Activated naive CD8-positive, alpha-beta T cell treated with anti-CD3 and anti-CD28 coated beads, Interleukin-2, amount 10 ng/mL, durations not matched to agents 7 days and 5 days (primary cell): ENCODE measurements at regions not wholly inside any gene's neighbourhood (a gene's known extent, or its start where the extent isn't known, plus 50 kb on each side); places are given as distances from the start of the nearest gene placed in this dataset.
A peak's percentile ranks its signal among the peaks of the same experiment; 100 is the strongest.

Source experiments
- ATAC-seq: fragments of 150-1000 bp; cut with Tn5 transposase; one replicate; pipeline ENCODE4 v1.10.0; 2021; ENCODE audit warnings: low read depth, moderate library complexity
- POLR2A ChIA-PET: fragments of 350-600 bp; sonication (Branson Sonifier 250); formaldehyde crosslinking; loops from one replicate; lab custom pipeline; 2021; ENCODE audit warnings: antibody characterized with exemption; lab: Charles Lee
- DNase-seq: peaks from one replicate; pipeline ENCODE4 v3.0.0; 2021
- H3K27ac Mint-ChIP-seq: one replicate; pipeline ENCODE4 v1.8.0; 2022; ENCODE audit warnings: mild to moderate bottlenecking, mixed read lengths
- H3K27me3 Mint-ChIP-seq: one replicate; pipeline ENCODE4 v1.8.0; 2022; ENCODE audit warnings: mild to moderate bottlenecking, moderate library complexity, mixed read lengths
- H3K36me3 Mint-ChIP-seq: one replicate; pipeline ENCODE4 v1.8.0; 2021; ENCODE audit warnings: mild to moderate bottlenecking, mixed read lengths
- H3K4me1 Mint-ChIP-seq: one replicate; pipeline ENCODE4 v1.8.0; 2021; ENCODE audit warnings: mixed read lengths
- H3K4me3 Mint-ChIP-seq: one replicate; pipeline ENCODE4 v1.8.0; 2022; ENCODE audit warnings: mild to moderate bottlenecking, moderate library complexity, mixed read lengths
- H3K9me3 Mint-ChIP-seq: one replicate; pipeline ENCODE4 v1.8.0; 2021; ENCODE audit warnings: mixed read lengths

GRCh38 chr6:150670311-150670710 is 70.6 kb downstream of the PLEKHG1 start:
- peaks cover 6% of the 10 kb centered on the region for H3K27me3 Mint-ChIP-seq
- DNase-seq (no peak), ATAC-seq (no peak)
- no peak overlapping the region for H3K27ac Mint-ChIP-seq
- POLR2A ChIA-PET, result no interaction called here
- H3K4me1 Mint-ChIP-seq, result peaks cover 12% of the 10 kb centered on the region
- H3K4me3 Mint-ChIP-seq, result no peak overlapping the region
- H3K36me3 Mint-ChIP-seq, result no peaks in the 10 kb centered on the region
- H3K9me3 Mint-ChIP-seq, result no peaks in the 10 kb centered on the region

- peaks cover 12% of the 10 kb centered on the region for H3K4me1 Mint-ChIP-seq
- H3K27ac Mint-ChIP-seq, result no peak overlapping the region
- no peak for DNase-seq
- POLR2A ChIA-PET, result no interaction called here
- peaks cover 12% of the 10 kb centered on the region for H3K27me3 Mint-ChIP-seq
- no peaks in the 10 kb centered on the region for H3K9me3 Mint-ChIP-seq
- H3K36me3 Mint-ChIP-seq, result no peaks in the 10 kb centered on the region
- ATAC-seq, result no peak
- no peak overlapping the region for H3K4me3 Mint-ChIP-seq
Measured at GRCh38 chr6:150672800-150673199, 73.1 kb downstream of the PLEKHG1 start.

GRCh38 chr6:150673720-150674346 is 74.1 kb downstream of the PLEKHG1 start:
- POLR2A ChIA-PET, result no interaction called here
- Mint-ChIP-seq H3K9me3 (no peaks in the 10 kb centered on the region), H3K4me3 (no peak overlapping the region), H3K4me1 (peaks cover 8% of the 10 kb centered on the region), H3K27me3 (peaks cover 12% of the 10 kb centered on the region), H3K27ac (peak overlapping the region; percentile 47), H3K36me3 (no peaks in the 10 kb centered on the region)
- ATAC-seq (no peak), DNase-seq (no peak)

- H3K36me3 Mint-ChIP-seq, result no peaks in the 10 kb centered on the region
- H3K9me3 Mint-ChIP-seq, result no peaks in the 10 kb centered on the region
- H3K4me3 Mint-ChIP-seq, result no peak overlapping the region
- H3K27ac Mint-ChIP-seq, result no peak overlapping the region
- ATAC-seq (no peak), DNase-seq (no peak)
- POLR2A ChIA-PET, result no interaction called here
- H3K4me1 Mint-ChIP-seq, result peaks cover 8% of the 10 kb centered on the region
- peaks cover 12% of the 10 kb centered on the region for H3K27me3 Mint-ChIP-seq
Measured at GRCh38 chr6:150676344-150676743, 76.7 kb downstream of the PLEKHG1 start.

- POLR2A ChIA-PET, result no interaction called here
- ATAC-seq (no peak), DNase-seq (no peak)
- H3K9me3 Mint-ChIP-seq, result no peaks in the 10 kb centered on the region
- no peak overlapping the region for H3K4me3 Mint-ChIP-seq
- peak overlapping the region; percentile 0 for H3K27ac Mint-ChIP-seq
- no peaks in the 10 kb centered on the region for H3K36me3 Mint-ChIP-seq
- peaks cover 8% of the 10 kb centered on the region for H3K4me1 Mint-ChIP-seq
- H3K27me3 Mint-ChIP-seq, result peaks cover 14% of the 10 kb centered on the region
Measured at GRCh38 chr6:150676772-150677171, 77.1 kb downstream of the PLEKHG1 start.

- POLR2A ChIA-PET, result no interaction called here
- H3K27me3 Mint-ChIP-seq, result peaks cover 7% of the 10 kb centered on the region
Measured at GRCh38 chr6:150680510-150680909, 80.8 kb downstream of the PLEKHG1 start.

GRCh38 chr6:150681578-150682395 is 82.1 kb downstream of the PLEKHG1 start:
- Mint-ChIP-seq H3K27me3 (peaks cover 6% of the 10 kb centered on the region), H3K9me3 (no peaks in the 10 kb centered on the region), H3K36me3 (no peaks in the 10 kb centered on the region), H3K4me1 (peaks cover 2% of the 10 kb centered on the region), H3K27ac (no peak overlapping the region), H3K4me3 (no peak overlapping the region)
- DNase-seq (no peak), ATAC-seq (no peak)
- POLR2A ChIA-PET, result no interaction called here

More at GRCh38 chr6:150680510-150680909, 80.8 kb downstream of the PLEKHG1 start:
- DNase-seq, result no peak
- Mint-ChIP-seq H3K36me3 (no peaks in the 10 kb centered on the region), H3K4me3 (no peak overlapping the region), H3K9me3 (no peaks in the 10 kb centered on the region), H3K4me1 (peaks cover 2% of the 10 kb centered on the region), H3K27ac (no peak overlapping the region)
- no peak for ATAC-seq

- Mint-ChIP-seq H3K27me3 (peaks cover 2% of the 10 kb centered on the region), H3K9me3 (no peaks in the 10 kb centered on the region), H3K36me3 (no peaks in the 10 kb centered on the region), H3K4me1 (peaks cover 2% of the 10 kb centered on the region), H3K4me3 (no peak overlapping the region), H3K27ac (no peak overlapping the region)
- POLR2A ChIA-PET, result no interaction called here
- no peak for DNase-seq
- ATAC-seq, result peak; percentile 14
Measured at GRCh38 chr6:150683320-150683719, 83.6 kb downstream of the PLEKHG1 start.

GRCh38 chr6:150684161-150684560 is 84.5 kb downstream of the PLEKHG1 start:
- no peak for DNase-seq
- H3K27ac Mint-ChIP-seq, result no peak overlapping the region
- peaks cover 2% of the 10 kb centered on the region for H3K4me1 Mint-ChIP-seq
- H3K4me3 Mint-ChIP-seq, result no peak overlapping the region
- peaks cover 2% of the 10 kb centered on the region for H3K27me3 Mint-ChIP-seq
- H3K9me3 Mint-ChIP-seq, result no peaks in the 10 kb centered on the region
- ATAC-seq, result no peak
- POLR2A ChIA-PET, result no interaction called here
- H3K36me3 Mint-ChIP-seq, result no peaks in the 10 kb centered on the region

- peaks cover 2% of the 10 kb centered on the region for H3K27me3 Mint-ChIP-seq
- no peak for DNase-seq
- POLR2A ChIA-PET, result no interaction called here
- H3K36me3 Mint-ChIP-seq, result no peaks in the 10 kb centered on the region
- no peaks in the 10 kb centered on the region for H3K9me3 Mint-ChIP-seq
- H3K4me1 Mint-ChIP-seq, result peaks cover 2% of the 10 kb centered on the region
- no peak for ATAC-seq
- H3K27ac Mint-ChIP-seq, result no peak overlapping the region
- H3K4me3 Mint-ChIP-seq, result no peak overlapping the region
Measured at GRCh38 chr6:150684714-150685459, 85.2 kb downstream of the PLEKHG1 start.

- ATAC-seq (peak; percentile 66), DNase-seq (peak; percentile 41)
- no peak overlapping the region for H3K4me3 Mint-ChIP-seq
- POLR2A ChIA-PET, result no interaction called here
- H3K9me3 Mint-ChIP-seq, result no peaks in the 10 kb centered on the region
- H3K36me3 Mint-ChIP-seq, result no peaks in the 10 kb centered on the region
- H3K4me1 Mint-ChIP-seq, result peaks cover 2% of the 10 kb centered on the region
- H3K27me3 Mint-ChIP-seq, result peaks cover 2% of the 10 kb centered on the region
- H3K27ac Mint-ChIP-seq, result no peak overlapping the region
Measured at GRCh38 chr6:150685860-150686259, 86.2 kb downstream of the PLEKHG1 start.

GRCh38 chr6:150686566-150686965 is 86.9 kb downstream of the PLEKHG1 start:
- Mint-ChIP-seq H3K9me3 (no peaks in the 10 kb centered on the region), H3K27ac (no peak overlapping the region), H3K27me3 (peaks cover under 1% of the 10 kb centered on the region), H3K36me3 (no peaks in the 10 kb centered on the region), H3K4me1 (peaks cover 2% of the 10 kb centered on the region), H3K4me3 (no peak overlapping the region)
- POLR2A ChIA-PET, result no interaction called here
- DNase-seq (no peak), ATAC-seq (no peak)

- DNase-seq (no peak), ATAC-seq (no peak)
- Mint-ChIP-seq H3K36me3 (no peaks in the 10 kb centered on the region), H3K4me3 (no peak overlapping the region), H3K27ac (no peak overlapping the region), H3K4me1 (peaks cover 2% of the 10 kb centered on the region), H3K9me3 (no peaks in the 10 kb centered on the region), H3K27me3 (peaks cover 2% of the 10 kb centered on the region)
- POLR2A ChIA-PET, result no interaction called here
Measured at GRCh38 chr6:150687508-150687907, 87.8 kb downstream of the PLEKHG1 start.
